ENCODE measurements at regions not wholly inside any gene's neighbourhood (a gene's known extent, or its start where the extent isn't known, plus 50 kb on each side); places are given as distances from the start of the nearest gene placed in this dataset.

- H3K4me2 ChIP-seq (ENCODE audit: control insufficient read depth, insufficient read depth) = no peak overlapping the region
- TF ChIP-seq MYB (IDR thresholded peaks at IDR 0.05; ENCODE audit: borderline replicate concordance, low read depth, low read length) (no peak), HDAC6 (IDR thresholded peaks at IDR 0.05; ENCODE audit: unreplicated experiment) (no peak), PBX3 (IDR thresholded peaks at IDR 0.05; ENCODE audit: insufficient replicate concordance, low read depth, low read length) (no peak), ZNF384 (IDR thresholded peaks at IDR 0.05; ENCODE audit: borderline replicate concordance, low read depth, low read length) (no peak), SPI1 (IDR thresholded peaks at IDR 0.05; ENCODE audit: borderline replicate concordance, insufficient read depth, low read depth, low read length) (no peak), NR2F1 (conservative IDR thresholded peaks at IDR 0.05) (no peak), TCF3 (IDR thresholded peaks at IDR 0.05; ENCODE audit: borderline replicate concordance, insufficient read depth, low read depth, low read length) (no peak), BHLHE40 (IDR thresholded peaks at IDR 0.05; ENCODE audit: borderline replicate concordance in 1 of 2, low read depth in 2 of 2, low read length in 1 of 2) (no peak), EZH2 (IDR thresholded peaks at IDR 0.05; ENCODE audit: borderline replicate concordance, control insufficient read depth, low read depth, low read length) (no peak), MXI1 (IDR thresholded peaks at IDR 0.05; ENCODE audit: low read depth, low read length) (no peak), PKNOX1 (IDR thresholded peaks at IDR 0.05) (no peak), FOXM1 (IDR thresholded peaks at IDR 0.05; ENCODE audit: low read depth, low read length) (no peak), POU2F2 (IDR thresholded peaks at IDR 0.05; ENCODE audit: borderline replicate concordance, low read depth, low read length) (no peak), POLR2AphosphoS5 (IDR thresholded peaks at IDR 0.05; ENCODE audit: low read length) (no peak), DPF2 (IDR thresholded peaks at IDR 0.05) (no peak), SMARCA5 (IDR thresholded peaks at IDR 0.05) (no peak), ATF3 (IDR thresholded peaks at IDR 0.05; ENCODE audit: borderline replicate concordance, extremely low read depth, low read depth, low read length) (no peak), KLF5 (IDR thresholded peaks at IDR 0.05; ENCODE audit: partially characterized antibody) (no peak), HCFC1 (IDR thresholded peaks at IDR 0.05; ENCODE audit: low read length) (no peak)
- no peak overlapping the region for H3K27ac ChIP-seq (ENCODE audit: control insufficient read depth, insufficient read depth)
- SMC1A ChIA-PET (ENCODE audit: uncharacterized antibody, unreplicated experiment) = interaction anchor here (1.0 to 2.2 kb wide), 5 partner anchors 130 to 844 kb away, joined by 3 to 7 read pairs (median 4); no protein-coding TSS in a partner anchor
- H3K79me2 ChIP-seq (ENCODE audit: control insufficient read depth, insufficient read depth, low read length) = no peaks in the 10 kb centered on the region
- no peaks in the 10 kb centered on the region for H4K20me1 ChIP-seq (ENCODE audit: control insufficient read depth, insufficient read depth)
- H3K27me3 ChIP-seq (replicated peaks in 1 of 2; ENCODE audit: control insufficient read depth in 2 of 2, insufficient read depth in 2 of 2, low read length in 1 of 2) = no peaks in the 10 kb centered on the region; a peak in 1 of 4 replicates
- H3K36me3 ChIP-seq (ENCODE audit: control insufficient read depth in 2 of 2, insufficient read depth in 2 of 2, low read length in 1 of 2) = no peaks in the 10 kb centered on the region
- H3K4me1 ChIP-seq (ENCODE audit: control insufficient read depth, insufficient read depth, low read length) = peaks cover 7% of the 10 kb centered on the region; the same call in 1 of the 2 replicates
- H3K9ac ChIP-seq (ENCODE audit: control insufficient read depth, insufficient read depth, low read length) = no peak overlapping the region
- no peak for DNase-seq (ENCODE audit: low read depth, low spot score)
- POLR2A ChIA-PET = no interaction called here
- H3K9me3 ChIP-seq (replicated peaks; ENCODE audit: control insufficient read depth, insufficient read depth, low read length) = no peaks in the 10 kb centered on the region; the same call in 1 of the 3 replicates
- CTCF ChIA-PET = interaction anchor here (0.7 to 2.3 kb wide), 6 partner anchors 38 to 962 kb away, joined by 3 to 7 read pairs (median 4); no protein-coding TSS in a partner anchor
- no peak for ATAC-seq
- no peak overlapping the region for H2AFZ ChIP-seq (ENCODE audit: control insufficient read depth, low read depth, low read length)
- FAIRE-seq = no peak
- no TSS peak for BruUV-seq (replicated peaks)
- no peak overlapping the region for H3K4me3 ChIP-seq
- intact Hi-C loops (cut with micrococcal nuclease; ENCODE audit: unreplicated experiment) = no loop called here
- 90% methylated on average over 16 of the region's 16 CpGs for WGBS (ENCODE audit: insufficient coverage, insufficient replicate concordance, low lambda C conversion rate, missing lambda C conversion rate)
- in situ Hi-C loops (cut with MboI) = loop anchor here (5.0 kb wide), 1 partner anchor 491 kb away; no protein-coding TSS in a partner anchor
- RAD21 ChIA-PET (ENCODE audit: unreplicated experiment) = interaction anchor here (1.4 kb wide), 1 partner anchor 298 kb away, joined by 4 read pairs; no protein-coding TSS in a partner anchor
Observed at GRCh38 chr15:66941108-66941711, 124.2 kb upstream of the SMAD3 start.
